NT2/D1 (cell line): ENCODE measurements at regions not wholly inside any gene's neighbourhood (a gene's known extent, or its start where the extent isn't known, plus 50 kb on each side); places are given as distances from the start of the nearest gene placed in this dataset.

Source experiments
- SUZ12 ChIP-seq: IDR thresholded peaks from 2 replicates; pipeline ENCODE4 v1.6.1; 2011; ENCODE audit not compliant: insufficient read length, insufficient read depth; ENCODE audit errors: extremely low read depth
- YY1 ChIP-seq: IDR thresholded peaks from 2 replicates; pipeline ENCODE4 v1.6.1; 2011; ENCODE audit not compliant: insufficient read length, insufficient read depth

DNA sequence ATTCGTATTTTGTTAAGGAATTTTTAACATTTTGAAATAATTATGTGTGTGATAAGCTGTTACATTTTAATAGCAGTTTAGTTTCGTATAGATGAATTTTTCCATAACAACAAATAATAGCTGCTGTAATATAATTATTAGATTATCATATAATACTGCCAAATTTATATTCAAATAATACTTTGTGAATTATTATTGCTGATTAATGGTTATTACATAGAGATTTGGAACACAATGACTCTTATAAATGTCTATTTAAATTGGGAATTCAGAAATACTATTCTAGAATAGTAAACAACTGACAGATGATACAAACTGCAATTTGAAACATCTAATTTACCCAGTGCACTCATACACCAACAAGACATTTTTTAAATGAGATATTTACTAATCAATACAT lies 73.2 kb upstream of the NEK7 start:
- TF ChIP-seq YY1 (no peak), SUZ12 (no peak)
